Astrocyte (in vitro differentiated cells and primary cell): ENCODE measurements at regions not wholly inside any gene's neighbourhood (a gene's known extent, or its start where the extent isn't known, plus 50 kb on each side); places are given as distances from the start of the nearest gene placed in this dataset.

Experiments used
- DNase-seq: peaks from one replicate; pipeline ENCODE4 v3.0.0-alpha.2; 2010; ENCODE audit warnings: low read depth
- FAIRE-seq: peaks from 2 replicates; lab custom pipeline; 2011; peaks lifted over from hg19 to GRCh38; lab: Jason Lieb, UNC
- H2AFZ ChIP-seq: 2 replicates; pipeline ENCODE4 v1.6.0; 2012; ENCODE audit warnings: low read depth, low read length, inconsistent platforms
- H3K27ac ChIP-seq: 2 replicates; pipeline ENCODE4 v1.5.1; 2011; ENCODE audit warnings: low read depth, low read length, inconsistent platforms
- H3K27me3 ChIP-seq: 2 replicates; pipeline ENCODE4 v1.6.0; 2011; ENCODE audit warnings: low read length, inconsistent platforms; ENCODE audit not compliant: insufficient read depth
- H3K36me3 ChIP-seq: 2 replicates; pipeline ENCODE4 v1.5.1; 2011; ENCODE audit warnings: low read length, inconsistent platforms; ENCODE audit not compliant: insufficient read depth
- H3K4me1 ChIP-seq: 2 replicates; pipeline ENCODE4 v1.5.1; 2011; ENCODE audit warnings: low read length, inconsistent platforms; ENCODE audit not compliant: insufficient read depth
- H3K4me2 ChIP-seq: 2 replicates; pipeline ENCODE4 v1.6.0; 2012; ENCODE audit warnings: low read length, inconsistent platforms
- H3K4me3 ChIP-seq: 2 replicates; pipeline ENCODE4 v1.5.1; 2011; ENCODE audit warnings: low read depth, mild to moderate bottlenecking, low read length, inconsistent platforms; ENCODE audit not compliant: insufficient read depth
- H3K79me2 ChIP-seq: 2 replicates; pipeline ENCODE4 v1.6.0; 2012; ENCODE audit warnings: mild to moderate bottlenecking, low read length, inconsistent platforms; ENCODE audit not compliant: insufficient read depth
- H3K9ac ChIP-seq: 2 replicates; pipeline ENCODE4 v1.6.0; 2012; ENCODE audit warnings: mild to moderate bottlenecking, low read length, inconsistent platforms
- H3K9me3 ChIP-seq: 2 replicates; pipeline ENCODE4 v1.5.1; 2012; ENCODE audit warnings: low read depth, mild to moderate bottlenecking, low read length, inconsistent platforms; ENCODE audit not compliant: insufficient read depth
- H4K20me1 ChIP-seq: 2 replicates; pipeline ENCODE4 v1.6.0; 2012; ENCODE audit warnings: low read length, inconsistent platforms; ENCODE audit not compliant: insufficient read depth
- H3K27ac Mint-ChIP-seq: one replicate; pipeline ENCODE4 v1.8.0; 2021; ENCODE audit warnings: mild to moderate bottlenecking, mixed read lengths; ENCODE audit not compliant: unreplicated experiment
- H3K27me3 Mint-ChIP-seq: one replicate; pipeline ENCODE4 v1.8.0; 2021; ENCODE audit warnings: low read depth, mixed read lengths; ENCODE audit not compliant: unreplicated experiment
- H3K36me3 Mint-ChIP-seq: one replicate; pipeline ENCODE4 v1.8.0; 2021; ENCODE audit warnings: low read depth, mixed read lengths; ENCODE audit not compliant: unreplicated experiment
- H3K4me1 Mint-ChIP-seq: one replicate; pipeline ENCODE4 v1.8.0; 2021; ENCODE audit warnings: low read depth, mixed read lengths; ENCODE audit not compliant: unreplicated experiment
- H3K4me3 Mint-ChIP-seq: one replicate; pipeline ENCODE4 v1.8.0; 2021; ENCODE audit warnings: mild to moderate bottlenecking, moderate library complexity, mixed read lengths; ENCODE audit not compliant: unreplicated experiment
- H3K9me3 Mint-ChIP-seq: one replicate; pipeline ENCODE4 v1.8.0; 2021; ENCODE audit warnings: mild to moderate bottlenecking, mixed read lengths; ENCODE audit not compliant: unreplicated experiment
- EZH2 ChIP-seq: IDR thresholded peaks from 2 replicates; pipeline ENCODE4 v1.6.1; 2012; ENCODE audit warnings: mild to moderate bottlenecking, low read length, inconsistent platforms; ENCODE audit not compliant: insufficient read depth
- TF ChIP-seq, protein P1 (sequence below): IDR thresholded peaks from 2 replicates; pipeline ENCODE4 v1.5.1; 2011; ENCODE audit warnings: low read depth, mild to moderate bottlenecking, inconsistent platforms, low read length, moderate library complexity; ENCODE audit not compliant: insufficient read depth

DNA sequence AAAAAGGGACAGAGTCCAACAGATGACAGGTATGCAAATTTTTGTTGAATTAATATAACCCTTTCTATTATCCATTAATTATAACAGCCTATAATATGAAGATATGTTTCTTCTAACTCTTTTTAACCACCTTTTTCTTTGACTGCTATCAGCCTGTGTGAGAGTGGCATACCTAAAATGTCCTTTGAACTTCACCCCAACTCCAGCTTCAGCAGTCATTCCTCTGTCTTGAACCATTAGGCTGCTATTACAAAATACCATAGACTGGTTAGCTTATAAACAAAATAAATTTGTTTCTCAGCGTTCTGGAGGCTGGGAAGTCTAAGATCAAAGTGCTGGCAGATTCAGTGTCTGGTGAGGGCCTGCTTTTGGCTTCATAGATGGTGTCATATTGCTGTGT is 564.6 kb upstream of the FAT3 start:
- Histone ChIP-seq H3K4me1 (peaks cover 3% of the 10 kb centered on the region), H3K9ac (no peak overlapping the region), H4K20me1 (no peaks in the 10 kb centered on the region), H3K36me3 (no peaks in the 10 kb centered on the region), H3K27me3 (no peaks in the 10 kb centered on the region), H3K9me3 (no peaks in the 10 kb centered on the region), H3K79me2 (no peaks in the 10 kb centered on the region), H2AFZ (no peak overlapping the region), H3K4me3 (no peak overlapping the region), H3K27ac (no peak overlapping the region), H3K4me2 (no peak overlapping the region)
- DNase-seq = no peak
- Mint-ChIP-seq H3K27me3 (no peaks in the 10 kb centered on the region), H3K4me3 (no peak overlapping the region), H3K9me3 (no peaks in the 10 kb centered on the region), H3K27ac (no peak overlapping the region), H3K4me1 (peaks cover 6% of the 10 kb centered on the region), H3K36me3 (no peaks in the 10 kb centered on the region)
- no peak for TF ChIP-seq EZH2
- TF ChIP-seq, protein P1, sequence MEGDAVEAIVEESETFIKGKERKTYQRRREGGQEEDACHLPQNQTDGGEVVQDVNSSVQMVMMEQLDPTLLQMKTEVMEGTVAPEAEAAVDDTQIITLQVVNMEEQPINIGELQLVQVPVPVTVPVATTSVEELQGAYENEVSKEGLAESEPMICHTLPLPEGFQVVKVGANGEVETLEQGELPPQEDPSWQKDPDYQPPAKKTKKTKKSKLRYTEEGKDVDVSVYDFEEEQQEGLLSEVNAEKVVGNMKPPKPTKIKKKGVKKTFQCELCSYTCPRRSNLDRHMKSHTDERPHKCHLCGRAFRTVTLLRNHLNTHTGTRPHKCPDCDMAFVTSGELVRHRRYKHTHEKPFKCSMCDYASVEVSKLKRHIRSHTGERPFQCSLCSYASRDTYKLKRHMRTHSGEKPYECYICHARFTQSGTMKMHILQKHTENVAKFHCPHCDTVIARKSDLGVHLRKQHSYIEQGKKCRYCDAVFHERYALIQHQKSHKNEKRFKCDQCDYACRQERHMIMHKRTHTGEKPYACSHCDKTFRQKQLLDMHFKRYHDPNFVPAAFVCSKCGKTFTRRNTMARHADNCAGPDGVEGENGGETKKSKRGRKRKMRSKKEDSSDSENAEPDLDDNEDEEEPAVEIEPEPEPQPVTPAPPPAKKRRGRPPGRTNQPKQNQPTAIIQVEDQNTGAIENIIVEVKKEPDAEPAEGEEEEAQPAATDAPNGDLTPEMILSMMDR = no peak
- FAIRE-seq = no peak

GRCh38 chr11:91654686-91655085 is 569.9 kb upstream of the FAT3 start:
- Histone ChIP-seq H3K4me1 (no peaks in the 10 kb centered on the region), H3K4me3 (no peak overlapping the region), H3K79me2 (no peaks in the 10 kb centered on the region), H3K36me3 (no peaks in the 10 kb centered on the region), H3K4me2 (no peak overlapping the region), H4K20me1 (no peaks in the 10 kb centered on the region), H3K9me3 (no peaks in the 10 kb centered on the region), H3K9ac (no peak overlapping the region), H3K27ac (no peak overlapping the region), H3K27me3 (no peaks in the 10 kb centered on the region), H2AFZ (no peak overlapping the region)
- TF ChIP-seq, protein P1 = no peak
- TF ChIP-seq EZH2 = no peak
- peaks cover 6% of the 10 kb centered on the region for H3K4me1 Mint-ChIP-seq
- H3K4me3 Mint-ChIP-seq = no peak overlapping the region
- no peak overlapping the region for H3K27ac Mint-ChIP-seq
- DNase-seq = no peak
- no peaks in the 10 kb centered on the region for H3K36me3 Mint-ChIP-seq
- no peak for FAIRE-seq
- H3K9me3 Mint-ChIP-seq = no peaks in the 10 kb centered on the region
- H3K27me3 Mint-ChIP-seq = no peaks in the 10 kb centered on the region

DNA sequence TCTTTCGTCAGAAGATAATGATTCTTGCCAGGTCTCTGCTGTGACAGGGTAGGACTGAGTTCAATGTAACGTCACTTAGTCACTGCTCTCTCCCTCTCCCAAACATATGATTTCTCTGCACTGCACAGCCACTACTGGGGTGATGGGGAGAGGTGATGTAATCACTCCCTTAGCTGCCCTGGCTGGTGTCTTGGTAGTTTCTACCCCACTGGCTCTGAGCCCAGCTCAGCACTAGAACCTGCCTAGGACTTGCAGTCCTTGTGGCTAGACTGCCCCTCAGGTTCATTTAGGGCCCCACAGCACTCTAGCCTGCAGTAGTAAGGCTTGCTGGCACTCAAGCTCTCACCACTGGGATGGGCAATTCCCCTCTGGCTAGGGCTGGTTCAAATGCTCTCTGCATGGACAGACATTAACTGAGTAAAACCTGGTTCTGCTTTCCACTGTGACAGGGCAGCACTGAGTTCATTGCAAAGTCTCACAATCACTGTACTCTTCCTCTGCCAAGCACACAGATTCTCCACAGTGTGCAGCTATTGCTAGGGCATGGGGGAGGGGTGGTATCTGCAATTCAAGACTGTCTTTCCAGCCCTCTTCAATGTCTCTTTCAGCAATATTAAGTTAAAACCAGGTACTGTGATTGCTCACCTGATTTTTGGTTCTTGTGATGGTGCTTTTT is 571.4 kb upstream of the FAT3 start:
- no peaks in the 10 kb centered on the region for H3K9me3 ChIP-seq
- Mint-ChIP-seq H3K27ac (no peak overlapping the region), H3K9me3 (no peaks in the 10 kb centered on the region), H3K27me3 (no peaks in the 10 kb centered on the region), H3K4me1 (peaks cover 6% of the 10 kb centered on the region), H3K4me3 (no peak overlapping the region), H3K36me3 (no peaks in the 10 kb centered on the region)
- no peak overlapping the region for H2AFZ ChIP-seq
- H3K36me3 ChIP-seq = no peaks in the 10 kb centered on the region
- no peaks in the 10 kb centered on the region for H4K20me1 ChIP-seq
- no peaks in the 10 kb centered on the region for H3K4me1 ChIP-seq
- H3K4me3 ChIP-seq = no peak overlapping the region
- H3K27ac ChIP-seq = no peak overlapping the region
- no peaks in the 10 kb centered on the region for H3K27me3 ChIP-seq
- TF ChIP-seq EZH2 = no peak
- TF ChIP-seq, protein P1 = no peak
- no peak overlapping the region for H3K9ac ChIP-seq
- FAIRE-seq (no peak), DNase-seq (no peak)
- no peak overlapping the region for H3K4me2 ChIP-seq
- H3K79me2 ChIP-seq = no peaks in the 10 kb centered on the region
